ENCODE measurements at regions not wholly inside any gene's neighbourhood (a gene's known extent, or its start where the extent isn't known, plus 50 kb on each side); places are given as distances from the start of the nearest gene placed in this dataset.

DNA sequence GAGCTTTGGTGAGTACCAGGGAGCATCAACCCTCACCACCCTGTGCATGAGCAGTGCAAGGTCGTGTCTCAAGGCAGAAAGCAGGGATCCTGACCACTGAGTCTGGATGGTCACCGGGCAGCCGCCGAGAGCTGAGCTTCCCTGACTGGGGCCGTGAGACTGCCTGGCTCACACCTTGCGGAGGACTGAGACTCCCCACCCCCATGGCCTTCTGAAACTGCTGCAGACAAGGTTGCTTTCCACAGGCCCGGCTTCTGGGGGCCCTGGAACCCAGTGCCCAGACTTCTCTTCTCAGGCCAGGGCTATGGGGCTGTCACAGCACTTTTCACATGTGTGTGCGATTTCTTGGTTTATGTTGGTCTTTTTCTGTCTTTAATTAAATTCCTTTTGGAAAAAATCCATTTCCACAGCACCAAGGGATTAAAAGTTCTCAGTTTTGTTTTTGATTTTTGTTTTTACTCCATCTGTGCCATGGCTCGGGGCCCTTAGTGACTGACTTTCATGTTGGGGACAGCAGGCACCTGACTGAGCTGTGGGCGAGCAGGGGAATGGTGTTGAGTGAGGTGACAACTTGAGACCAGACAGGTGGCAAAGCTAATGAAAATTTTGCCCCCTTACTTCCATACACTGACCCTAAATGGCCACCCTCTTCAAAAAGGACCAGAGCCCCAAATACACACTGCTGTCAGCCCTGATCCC lies 297.9 kb downstream of the CYP26B1 start:
- TF ChIP-seq GATA3 (IDR thresholded peaks at IDR 0.05; ENCODE audit: low read depth, low read length) (no peak), GATA2 (IDR thresholded peaks at IDR 0.05; ENCODE audit: low read depth, low read length) (no peak)

DNA sequence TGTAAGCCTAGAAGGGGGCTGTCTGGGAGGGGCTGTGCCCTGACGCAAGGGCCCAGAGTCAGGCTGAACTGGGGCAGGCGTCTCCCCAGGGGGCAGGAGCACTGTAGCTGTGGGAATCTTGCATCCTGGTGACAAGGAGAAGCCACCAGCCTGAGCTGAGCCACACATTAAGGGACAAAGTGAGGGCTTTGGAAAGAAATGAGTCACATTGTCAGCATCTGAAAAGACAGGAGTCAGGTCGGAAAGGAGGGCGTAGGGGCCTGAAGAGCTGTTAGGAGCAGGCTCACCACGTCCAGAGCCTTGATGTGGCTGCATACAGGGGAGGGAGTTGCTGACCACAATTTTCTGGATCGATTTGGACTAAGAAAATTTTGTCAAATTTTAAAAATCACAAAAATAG lies 298.6 kb downstream of the CYP26B1 start:
- TF ChIP-seq GATA2 (IDR thresholded peaks at IDR 0.05; ENCODE audit: low read depth, low read length), result no peak
- TF ChIP-seq GATA3 (IDR thresholded peaks at IDR 0.05; ENCODE audit: low read depth, low read length), result no peak

DNA sequence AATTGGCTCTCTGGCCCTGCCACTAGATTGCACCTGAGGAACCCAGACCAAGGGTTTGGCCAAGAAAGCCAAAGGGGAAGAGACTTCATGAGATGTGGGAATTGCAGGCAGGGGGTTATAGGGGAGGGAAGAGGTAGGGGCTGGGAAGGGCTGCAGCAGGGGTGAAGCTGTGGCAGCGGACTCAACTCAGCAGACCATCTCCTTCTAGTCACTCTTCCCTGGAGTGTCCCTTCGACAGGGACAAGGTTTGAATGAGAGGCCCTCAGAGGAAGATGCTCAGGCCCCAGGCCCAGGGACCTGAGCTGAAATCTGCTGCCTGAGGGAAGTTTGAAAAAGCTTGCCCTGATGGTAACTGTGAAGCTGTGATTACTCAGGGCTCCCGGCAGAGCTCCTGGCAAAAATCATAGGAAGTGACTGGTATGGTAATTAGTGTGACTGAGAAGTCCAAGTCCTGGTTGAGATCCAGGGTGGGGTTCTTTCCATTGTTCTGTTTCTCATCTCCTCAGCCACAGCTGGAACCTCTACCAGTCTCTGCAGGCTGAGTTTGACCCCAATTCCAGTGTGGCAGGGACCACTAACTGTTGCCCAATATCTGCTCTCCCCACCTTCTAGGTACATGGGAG lies 300.9 kb downstream of the CYP26B1 start:
- no peak for TF ChIP-seq GATA3 (IDR thresholded peaks at IDR 0.05; ENCODE audit: low read depth, low read length)
- TF ChIP-seq GATA2 (IDR thresholded peaks at IDR 0.05; ENCODE audit: low read depth, low read length), result no peak

DNA sequence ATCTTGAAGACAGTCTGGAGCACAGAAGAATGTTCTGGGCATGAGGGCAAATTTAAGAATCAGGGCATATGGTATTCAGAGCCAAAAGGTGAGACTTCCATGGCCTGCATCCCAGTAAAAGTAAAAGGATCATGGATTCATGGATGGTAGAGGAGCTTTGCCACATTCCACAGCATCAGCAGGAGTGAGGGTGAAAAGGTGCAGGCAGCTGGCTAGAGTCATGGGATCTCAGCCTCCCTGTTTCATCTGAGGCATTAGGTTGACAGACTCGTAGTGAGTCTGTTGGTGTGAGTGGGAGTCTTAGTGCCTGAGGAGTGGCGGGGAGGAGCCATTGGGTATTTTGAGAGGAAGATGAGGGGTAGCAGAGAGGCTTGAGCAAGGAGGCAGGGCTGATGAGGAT lies 301.6 kb downstream of the CYP26B1 start:
- TF ChIP-seq GATA2 (IDR thresholded peaks at IDR 0.05; ENCODE audit: low read depth, low read length) (no peak), GATA3 (IDR thresholded peaks at IDR 0.05; ENCODE audit: low read depth, low read length) (no peak)

DNA sequence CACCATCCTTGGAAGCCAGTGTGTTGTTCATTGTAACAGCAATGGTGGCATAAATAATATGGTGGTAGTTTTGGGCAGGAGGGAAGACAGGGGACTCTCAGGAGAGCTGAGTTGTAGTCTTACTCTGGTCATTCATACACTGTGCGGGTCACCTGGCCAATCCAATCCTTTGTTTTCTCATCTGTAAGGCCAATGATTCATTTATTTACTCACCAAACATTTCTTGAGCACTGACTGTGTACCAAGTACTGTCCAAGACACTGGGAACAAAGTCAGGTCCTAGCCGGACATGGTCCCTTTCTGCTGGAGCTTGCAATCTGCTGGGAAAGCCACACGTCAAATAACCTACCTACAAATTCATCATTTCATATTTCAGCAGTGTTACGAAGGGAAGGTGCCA lies 302.7 kb downstream of the CYP26B1 start:
- TF ChIP-seq GATA2 (IDR thresholded peaks at IDR 0.05; ENCODE audit: low read depth, low read length) (no peak), GATA3 (IDR thresholded peaks at IDR 0.05; ENCODE audit: low read depth, low read length) (no peak)

DNA sequence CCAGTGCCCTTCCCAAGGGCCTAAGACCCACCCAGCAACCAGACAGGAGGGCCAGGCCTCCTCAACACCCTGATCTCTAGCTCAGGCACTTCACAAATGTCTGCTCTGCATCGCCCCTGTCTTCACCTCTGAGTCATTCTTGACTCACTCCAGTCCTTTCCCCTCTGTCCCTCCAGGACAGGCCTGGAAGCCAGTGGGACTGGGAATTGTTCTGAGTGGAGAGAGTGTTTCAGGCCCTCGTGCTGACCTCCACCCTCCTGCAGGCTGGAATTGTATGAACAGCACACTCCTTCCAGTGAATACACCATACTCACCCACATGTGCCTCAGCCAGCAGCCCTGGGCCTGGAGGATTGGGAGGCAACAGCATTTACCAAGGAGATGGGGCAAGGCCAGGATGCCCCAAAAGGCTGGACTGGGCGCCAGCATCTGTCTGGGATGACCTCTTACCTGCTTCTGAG lies 304.2 kb downstream of the CYP26B1 start:
- TF ChIP-seq GATA3 (IDR thresholded peaks at IDR 0.05; ENCODE audit: low read depth, low read length) (no peak), GATA2 (IDR thresholded peaks at IDR 0.05; ENCODE audit: low read depth, low read length) (no peak)

DNA sequence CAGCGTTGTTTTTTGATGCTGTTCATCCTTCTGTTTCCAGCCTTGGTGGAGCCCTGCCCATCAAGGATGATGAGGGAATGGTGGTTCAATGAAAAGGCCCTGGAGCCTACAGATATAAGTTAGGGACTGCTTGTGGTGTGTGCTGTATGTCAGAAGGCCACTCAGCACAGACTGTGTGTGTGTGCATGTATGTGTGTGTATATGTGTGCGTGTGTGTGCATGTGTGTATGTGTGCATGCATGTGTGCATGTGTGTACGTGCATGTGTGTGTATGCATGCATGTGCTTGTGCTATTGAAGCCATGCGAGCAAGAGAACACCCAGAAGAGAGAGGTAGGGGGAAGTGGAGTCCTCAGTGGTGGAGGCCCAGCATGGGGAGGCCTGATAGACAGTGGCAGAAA lies 304.9 kb downstream of the CYP26B1 start:
- TF ChIP-seq GATA3 (IDR thresholded peaks at IDR 0.05; ENCODE audit: low read depth, low read length), result no peak
- no peak for TF ChIP-seq GATA2 (IDR thresholded peaks at IDR 0.05; ENCODE audit: low read depth, low read length)

DNA sequence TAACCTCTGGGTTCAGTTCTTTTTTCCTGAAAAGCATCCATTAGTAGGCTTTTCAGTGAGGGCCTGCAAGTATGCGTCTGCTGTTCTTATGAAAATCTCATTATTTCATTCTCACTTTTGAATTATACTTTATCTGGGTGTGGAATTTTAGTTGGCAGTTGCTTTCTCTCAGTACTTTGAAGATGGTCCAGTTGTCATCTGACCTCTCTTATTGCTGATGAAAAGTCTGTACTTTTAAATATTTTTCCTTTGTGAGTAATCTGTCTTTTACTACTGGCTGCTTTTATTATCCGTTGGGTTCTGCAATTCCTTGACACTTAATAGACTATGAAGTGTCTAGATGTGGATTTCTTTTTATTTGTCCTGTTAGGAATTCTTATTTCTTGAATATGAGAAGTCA lies 307.8 kb downstream of the CYP26B1 start:
- TF ChIP-seq GATA2 (IDR thresholded peaks at IDR 0.05; ENCODE audit: low read depth, low read length) (no peak), GATA3 (IDR thresholded peaks at IDR 0.05; ENCODE audit: low read depth, low read length) (no peak)

DNA sequence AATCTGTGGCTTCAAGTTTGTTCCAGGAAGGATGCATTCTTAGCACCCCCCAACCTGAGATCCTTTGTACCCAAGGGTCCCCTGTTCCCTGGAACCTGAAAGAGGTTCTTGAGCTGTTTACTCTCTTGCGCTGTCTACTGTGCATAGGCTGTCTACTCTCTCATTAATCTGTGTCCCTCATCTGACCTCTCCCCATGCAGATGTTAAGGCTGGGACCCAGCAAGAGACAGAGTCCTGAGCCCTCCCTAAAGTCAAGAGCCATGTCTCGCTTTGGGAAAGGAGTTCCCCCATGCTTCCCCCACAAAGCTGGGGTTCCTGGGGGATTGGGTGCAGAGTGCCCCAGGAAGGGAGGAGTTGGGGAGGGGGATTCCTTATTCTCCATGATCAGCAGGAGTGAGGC lies 312.9 kb downstream of the CYP26B1 start:
- TF ChIP-seq GATA3 (IDR thresholded peaks at IDR 0.05; ENCODE audit: low read depth, low read length) (no peak), GATA2 (IDR thresholded peaks at IDR 0.05; ENCODE audit: low read depth, low read length) (no peak)

DNA sequence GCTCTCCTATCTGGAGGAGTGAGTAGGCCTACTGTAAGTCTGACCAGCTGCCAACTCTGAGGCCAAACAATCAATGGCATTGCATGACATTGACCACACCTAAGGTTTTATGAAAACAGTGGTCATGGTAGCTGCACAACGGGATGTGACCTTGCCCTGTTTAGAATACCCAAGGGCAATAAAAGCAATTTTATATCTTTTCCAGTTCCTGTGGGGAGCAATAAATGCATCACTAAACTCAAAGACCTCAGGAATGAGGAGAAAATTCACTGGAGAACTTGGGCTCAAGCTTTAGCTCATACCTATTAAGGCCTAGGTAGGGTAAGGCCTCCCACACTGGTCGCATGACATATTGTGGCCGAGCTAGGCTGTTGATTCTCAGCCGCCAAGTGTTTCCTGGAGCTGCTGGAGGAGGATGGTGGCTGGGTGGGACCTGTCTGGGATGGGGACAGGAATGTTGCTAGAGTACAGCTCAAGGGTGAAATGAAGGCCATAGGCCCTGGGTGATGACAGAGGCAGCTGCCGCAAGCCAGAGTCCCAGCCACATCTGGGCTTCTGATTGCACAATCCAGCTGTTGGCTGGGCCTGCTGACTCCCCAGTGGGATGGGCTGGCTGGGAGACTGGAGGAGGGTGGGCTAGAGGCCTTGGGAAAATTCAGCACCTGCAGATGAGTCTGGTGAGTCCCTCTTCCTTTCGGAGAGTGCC lies 313.7 kb downstream of the CYP26B1 start:
- TF ChIP-seq GATA3 (IDR thresholded peaks at IDR 0.05; ENCODE audit: low read depth, low read length), result no peak
- no peak for TF ChIP-seq GATA2 (IDR thresholded peaks at IDR 0.05; ENCODE audit: low read depth, low read length)

DNA sequence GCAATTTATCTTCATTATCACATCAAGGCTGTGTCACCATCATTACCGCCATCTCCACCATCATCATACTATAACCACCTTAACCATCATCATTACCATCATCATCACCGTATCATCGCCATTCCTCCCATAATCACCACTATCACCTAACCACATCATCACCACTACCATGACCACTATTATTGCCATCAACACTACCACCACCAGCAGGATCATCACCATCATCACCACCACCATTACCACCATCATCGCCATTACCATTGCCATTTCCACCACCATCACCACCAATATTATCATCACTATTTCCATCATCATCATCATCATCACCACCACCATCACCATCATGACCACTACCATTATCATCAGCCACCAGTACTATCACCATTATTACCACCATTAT lies 314.4 kb downstream of the CYP26B1 start:
- no peak for TF ChIP-seq GATA2 (IDR thresholded peaks at IDR 0.05; ENCODE audit: low read depth, low read length)
- no peak for TF ChIP-seq GATA3 (IDR thresholded peaks at IDR 0.05; ENCODE audit: low read depth, low read length)

DNA sequence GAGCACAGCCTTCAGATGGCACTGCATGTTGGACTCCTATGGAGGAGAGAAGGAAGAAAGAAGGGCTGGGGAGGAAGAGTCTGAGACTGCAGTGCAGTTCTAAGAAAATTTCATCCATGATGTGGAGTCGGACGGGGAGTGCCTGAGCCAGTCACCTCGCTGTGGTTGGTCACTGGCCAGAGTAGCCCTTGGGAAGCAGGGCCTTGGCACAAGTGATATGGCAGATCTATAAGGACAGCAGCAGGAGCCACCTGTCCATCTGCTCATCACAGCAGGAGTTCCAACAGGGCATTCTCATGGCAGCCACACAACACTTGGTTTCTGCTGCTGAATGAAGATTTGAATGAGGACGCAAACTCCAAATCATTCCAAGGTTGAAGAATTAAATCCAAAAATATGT lies 314.8 kb downstream of the CYP26B1 start:
- TF ChIP-seq GATA2 (IDR thresholded peaks at IDR 0.05; ENCODE audit: low read depth, low read length), result no peak
- no peak for TF ChIP-seq GATA3 (IDR thresholded peaks at IDR 0.05; ENCODE audit: low read depth, low read length)

DNA sequence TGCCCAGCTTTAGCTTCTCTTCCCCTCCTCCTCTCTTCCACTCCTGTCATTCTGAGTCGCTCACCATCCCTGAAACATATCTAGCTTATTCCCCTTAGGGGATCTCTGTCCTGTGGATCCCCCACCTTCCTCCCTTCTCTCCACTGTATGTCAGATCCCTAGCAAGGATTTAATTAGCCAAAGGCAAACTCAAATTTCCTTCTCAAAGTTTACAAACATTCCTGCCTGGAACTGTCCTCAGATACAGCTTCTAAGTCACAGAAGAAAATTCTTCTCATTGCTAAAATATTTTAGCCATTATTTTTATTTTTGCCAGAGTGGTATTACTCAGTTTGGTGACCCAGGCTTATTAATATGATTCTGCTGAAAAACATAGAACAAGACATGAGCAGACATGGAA lies 315.3 kb downstream of the CYP26B1 start:
- TF ChIP-seq GATA2 (IDR thresholded peaks at IDR 0.05; ENCODE audit: low read depth, low read length) (no peak), GATA3 (IDR thresholded peaks at IDR 0.05; ENCODE audit: low read depth, low read length) (no peak)

DNA sequence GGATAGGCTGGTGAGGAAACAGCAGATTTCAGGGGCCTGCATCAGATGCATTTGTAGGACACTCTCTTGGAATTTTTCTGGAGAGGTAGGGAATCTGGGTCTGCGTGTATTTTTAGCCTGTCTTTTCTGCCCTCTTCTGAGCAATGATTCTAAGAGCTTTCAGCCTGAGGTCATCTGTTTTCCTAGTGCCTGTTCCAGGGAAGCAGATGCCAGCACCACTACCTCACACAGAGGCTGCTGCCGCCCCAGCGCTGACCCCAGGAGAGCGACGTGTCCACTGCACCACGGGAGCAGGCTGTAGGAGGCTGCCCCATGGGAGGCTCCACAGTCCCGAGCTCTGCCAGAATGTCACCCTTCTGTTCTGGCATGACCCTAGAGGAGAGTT lies 316.5 kb downstream of the CYP26B1 start:
- no peak for TF ChIP-seq GATA2 (IDR thresholded peaks at IDR 0.05; ENCODE audit: low read depth, low read length)
- TF ChIP-seq GATA3 (IDR thresholded peaks at IDR 0.05; ENCODE audit: low read depth, low read length), result no peak
